HPDE6-E6E7 (cell line): ENCODE measurements at regions not wholly inside any gene's neighbourhood (a gene's known extent, or its start where the extent isn't known, plus 50 kb on each side); places are given as distances from the start of the nearest gene placed in this dataset.

Experiments
- DNase-seq: peaks from one replicate; pipeline ENCODE4 v3.0.0; 2011; ENCODE audit warnings: missing footprints; ENCODE audit errors: extremely low spot score

DNA sequence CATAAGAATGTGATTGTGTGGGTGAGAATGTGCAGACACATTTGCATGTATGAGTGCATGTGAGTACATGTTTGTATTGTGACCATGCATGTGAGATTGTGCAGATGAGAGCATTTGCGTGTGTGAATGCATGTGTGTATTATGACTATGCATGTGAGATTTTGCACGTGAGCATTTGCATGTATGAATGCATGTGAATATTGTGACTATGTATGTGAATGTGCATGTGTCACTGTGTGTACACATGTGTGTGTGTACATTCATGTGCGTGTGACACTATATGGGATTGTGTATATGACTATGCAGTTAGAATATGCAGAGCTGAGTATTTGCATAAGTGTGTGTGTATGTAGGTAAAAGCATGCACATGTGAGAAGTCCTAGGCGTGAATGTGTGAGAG, 381.3 kb upstream of the MAF start:
- DNase-seq, result no peak

GRCh38 chr16:79980650-79981521, 380.3 kb upstream of the MAF start:
- no peak for DNase-seq

GRCh38 chr16:79977940-79978836, 377.7 kb upstream of the MAF start:
- no peak for DNase-seq

- no peak for DNase-seq
These were observed 372.8 kb upstream of the MAF start for GRCh38 chr16:79973320-79973719.

DNA sequence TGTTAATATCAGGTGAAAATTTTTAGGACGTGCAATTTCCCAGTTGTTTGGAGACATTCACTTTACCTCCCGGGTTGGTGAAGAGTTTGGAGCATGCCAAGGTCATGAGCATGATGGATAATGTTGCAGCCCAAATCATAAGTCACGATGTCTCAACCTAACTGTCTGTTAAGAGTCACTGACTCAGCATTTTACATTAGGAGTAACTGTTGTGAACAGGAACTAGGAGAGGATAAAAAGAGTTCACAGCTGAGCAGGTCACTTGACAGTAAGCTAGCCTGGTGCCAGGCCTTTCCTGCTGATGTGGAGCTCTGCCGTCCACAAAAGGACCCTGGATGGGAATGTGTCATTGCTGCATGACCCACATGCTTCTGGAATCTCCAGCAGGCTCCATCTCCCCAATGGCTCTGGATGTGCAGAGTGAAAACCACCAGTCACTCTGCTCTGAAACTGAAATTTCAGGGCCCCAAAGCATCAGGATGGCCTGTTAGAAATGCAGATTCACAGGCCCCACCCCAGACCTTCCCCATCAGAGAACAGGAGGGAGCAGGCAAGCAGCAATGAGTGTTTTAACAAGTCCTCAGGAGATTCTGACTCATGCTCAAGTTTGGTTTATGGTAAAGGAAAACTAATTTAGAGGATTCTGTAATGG, 371.6 kb upstream of the MAF start:
- DNase-seq, result no peak

DNA sequence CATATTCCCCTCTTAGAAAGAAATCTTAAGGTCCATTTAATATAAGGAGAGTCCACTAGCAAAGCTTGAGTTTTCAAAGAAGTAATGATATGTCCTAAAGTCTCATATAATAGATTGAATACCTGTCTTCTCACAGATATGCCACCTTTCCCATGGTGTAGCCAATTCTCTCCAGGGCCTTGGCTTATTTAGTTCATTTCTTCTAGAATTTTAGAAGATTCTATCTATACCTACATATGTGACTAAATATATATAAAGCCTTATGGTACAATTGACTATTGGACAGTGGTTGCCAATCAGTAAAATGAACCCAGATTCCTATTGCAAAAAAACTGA, 370.7 kb upstream of the MAF start:
- DNase-seq, result no peak

DNA sequence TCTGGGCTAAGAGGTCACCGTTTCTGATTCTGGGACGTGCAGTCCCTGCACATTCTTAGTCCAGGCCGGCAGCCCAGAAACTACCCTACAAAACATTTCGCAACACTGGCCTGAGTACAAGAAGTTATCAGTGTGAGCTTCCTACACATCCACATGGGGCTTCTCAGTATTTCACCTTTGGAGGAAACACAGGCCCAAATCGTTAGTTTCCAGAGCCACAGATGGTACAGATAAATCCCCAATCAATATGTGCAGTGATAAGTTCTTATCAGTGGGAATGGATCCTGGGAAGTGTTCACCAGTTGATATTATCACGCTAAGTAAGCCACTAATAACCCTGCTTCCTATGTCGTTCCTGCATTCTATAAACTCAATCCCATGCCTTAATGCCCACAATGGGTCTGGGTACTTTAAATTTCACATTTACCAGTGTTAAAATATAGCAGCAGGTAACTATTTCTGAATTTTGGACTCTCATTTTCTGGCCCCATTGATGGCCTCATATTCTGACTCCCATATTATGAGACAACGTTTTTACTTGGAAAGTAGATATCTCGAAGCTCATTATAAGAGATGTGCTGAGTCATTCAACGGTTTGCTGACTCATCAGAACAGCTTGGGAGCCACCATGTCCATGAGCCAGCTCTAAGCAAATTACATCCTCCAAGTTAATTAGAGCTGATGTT, 370.2 kb upstream of the MAF start:
- no peak for DNase-seq

DNA sequence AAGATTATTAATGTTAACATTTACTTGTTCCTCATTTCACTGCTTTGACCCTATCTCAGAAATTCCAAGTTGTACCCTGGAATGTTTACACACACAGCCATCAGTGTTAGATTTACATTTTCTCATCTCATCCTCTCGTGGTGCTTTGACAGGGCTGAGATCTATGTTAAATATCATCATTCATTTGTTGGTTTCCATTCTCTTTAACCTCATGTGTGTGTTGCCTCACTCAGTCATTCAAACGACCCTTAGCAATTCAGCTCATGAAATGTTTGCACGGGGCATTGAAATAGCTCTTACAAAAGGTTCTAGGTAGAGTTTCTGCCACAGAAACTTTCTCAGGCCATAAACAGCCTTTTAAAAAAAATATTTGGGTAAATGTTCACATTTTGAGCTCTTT, 369.6 kb upstream of the MAF start:
- no peak for DNase-seq

GRCh38 chr16:79969458-79969857, 368.9 kb upstream of the MAF start:
- no peak for DNase-seq

GRCh38 chr16:79966226-79966625, 365.7 kb upstream of the MAF start:
- no peak for DNase-seq

- no peak for DNase-seq
These were observed 365.2 kb upstream of the MAF start for GRCh38 chr16:79965718-79966117.

- no peak for DNase-seq
These were observed 363.6 kb upstream of the MAF start for GRCh38 chr16:79964104-79964503.

DNA sequence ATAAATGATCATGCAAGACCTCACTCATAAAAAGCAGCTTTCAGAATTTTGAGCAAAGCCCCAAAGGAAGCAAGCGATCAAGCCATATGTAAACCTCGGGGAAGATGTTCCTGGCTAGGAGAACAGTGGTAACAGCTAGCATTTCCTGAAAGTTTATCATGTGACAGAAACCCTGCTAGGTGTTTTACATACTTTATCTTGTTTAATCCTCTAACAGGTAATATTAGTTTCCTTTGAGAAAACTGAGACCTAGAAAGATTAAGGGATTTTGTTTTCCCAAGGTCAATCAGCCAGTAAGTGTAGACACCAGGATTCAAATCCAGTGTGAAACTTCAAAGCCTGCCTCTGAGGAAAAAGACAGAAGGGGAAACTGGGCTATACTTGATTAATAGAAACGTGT, 362.4 kb upstream of the MAF start:
- DNase-seq, result no peak

- DNase-seq, result no peak
These were observed 358.7 kb upstream of the MAF start for GRCh38 chr16:79959226-79959625.

- no peak for DNase-seq
These were observed 354.6 kb upstream of the MAF start for GRCh38 chr16:79954921-79955705.

DNA sequence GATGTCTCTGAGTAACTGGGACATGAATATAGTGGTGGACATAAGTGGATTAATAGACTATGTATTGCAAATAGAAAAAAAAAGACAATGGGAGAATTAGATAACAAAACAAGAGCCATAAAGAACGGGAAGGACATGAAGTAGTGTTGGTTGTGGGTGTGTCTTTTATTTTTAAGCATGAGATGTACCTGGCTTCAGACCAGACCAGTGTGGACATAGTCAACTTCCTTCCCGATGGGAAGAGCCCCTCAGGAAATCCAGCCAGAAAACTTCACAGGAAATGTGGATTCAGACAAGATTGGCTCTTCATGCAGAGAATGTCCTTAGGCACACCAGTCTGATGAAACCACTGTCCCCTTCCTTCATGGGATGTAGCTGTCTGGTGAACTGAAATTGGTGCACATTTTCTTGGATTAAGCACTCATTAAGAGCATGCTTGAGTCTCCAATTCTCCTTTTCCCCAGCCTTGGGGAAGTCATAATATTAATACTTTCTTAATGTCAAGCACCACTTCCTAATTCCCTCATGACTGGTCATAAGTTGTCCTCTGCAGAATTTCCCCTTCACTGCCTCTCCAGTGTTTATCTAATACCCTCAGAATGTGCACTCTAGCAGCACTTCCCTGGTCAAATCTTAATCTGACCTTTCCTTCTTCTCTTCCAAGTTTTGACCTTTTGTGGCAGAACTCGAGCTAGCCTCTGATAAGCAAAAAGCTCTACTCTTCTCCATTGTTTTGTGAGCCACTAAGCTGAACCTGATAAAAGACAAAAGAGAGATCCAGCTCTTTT, 350.6 kb upstream of the MAF start:
- DNase-seq, result no peak

DNA sequence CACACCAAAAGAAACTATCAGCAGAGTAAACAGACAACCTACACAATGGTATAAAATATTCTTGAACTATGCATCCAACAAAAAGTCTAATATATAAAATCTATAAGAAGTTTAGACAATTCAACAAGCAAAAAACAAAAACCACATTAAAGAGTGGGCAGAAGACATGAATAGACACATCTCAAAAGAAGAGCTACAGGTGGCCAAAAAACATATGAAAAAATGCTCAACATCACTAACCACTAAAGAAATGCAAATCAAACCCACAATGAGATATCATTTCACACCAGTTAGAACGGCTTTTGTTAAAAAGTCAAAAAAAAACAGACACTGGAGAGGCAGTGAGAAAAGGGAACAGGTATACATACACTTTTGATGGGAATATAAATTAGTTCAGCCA, 348.9 kb upstream of the MAF start:
- no peak for DNase-seq

- DNase-seq, result no peak
These were observed 347.2 kb upstream of the MAF start for GRCh38 chr16:79947771-79948170.

DNA sequence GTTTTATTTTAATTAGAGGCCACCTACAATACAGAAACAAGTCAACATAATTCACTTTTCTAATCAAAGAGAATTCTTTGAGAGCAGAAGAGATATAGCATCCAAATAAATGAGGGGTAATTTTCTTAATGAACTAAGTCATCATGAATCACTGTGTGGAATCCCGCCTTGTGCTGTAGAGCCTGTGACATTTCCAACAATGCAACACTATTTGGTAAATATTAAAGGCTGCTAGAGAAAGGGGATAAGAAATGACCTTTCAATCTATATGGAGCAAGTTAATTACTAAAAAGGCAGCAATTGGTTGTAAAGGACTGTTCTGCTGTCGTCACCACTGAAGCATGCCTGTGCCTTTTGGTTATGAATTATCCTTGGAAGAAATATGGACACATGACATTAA, 345.7 kb upstream of the MAF start:
- no peak for DNase-seq

DNA sequence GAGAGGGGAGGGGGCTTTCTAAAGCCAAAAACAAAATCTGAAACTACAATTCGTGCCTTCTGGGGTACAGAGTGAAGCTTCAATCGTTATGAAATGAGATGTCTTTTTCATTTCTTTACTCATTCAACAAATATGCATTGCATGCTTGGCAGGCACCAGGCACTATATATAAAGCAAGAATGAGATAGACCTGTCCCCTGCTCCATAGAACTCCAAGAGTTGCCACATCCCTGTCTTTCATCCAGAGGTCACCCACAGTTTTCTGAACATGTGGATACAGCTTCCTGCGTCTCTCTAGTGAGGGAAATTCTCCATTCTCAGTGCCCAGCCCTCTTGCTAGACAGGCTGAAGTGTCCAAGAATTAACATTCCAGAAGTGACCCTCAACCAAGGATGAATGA, 343.2 kb upstream of the MAF start:
- no peak for DNase-seq
